Myocyte (in vitro differentiated cells): ENCODE measurements at regions not wholly inside any gene's neighbourhood (a gene's known extent, or its start where the extent isn't known, plus 50 kb on each side); places are given as distances from the start of the nearest gene placed in this dataset.
"Not testable (repeated sequence)": the region's sequence is repeated elsewhere in the genome, so short reads cannot be mapped to it uniquely, and the experiment has no call there.

Experiments
- DNase-seq: peaks from one replicate; pipeline ENCODE4 v3.0.0-alpha.2; 2012; ENCODE audit warnings: low read depth

DNA sequence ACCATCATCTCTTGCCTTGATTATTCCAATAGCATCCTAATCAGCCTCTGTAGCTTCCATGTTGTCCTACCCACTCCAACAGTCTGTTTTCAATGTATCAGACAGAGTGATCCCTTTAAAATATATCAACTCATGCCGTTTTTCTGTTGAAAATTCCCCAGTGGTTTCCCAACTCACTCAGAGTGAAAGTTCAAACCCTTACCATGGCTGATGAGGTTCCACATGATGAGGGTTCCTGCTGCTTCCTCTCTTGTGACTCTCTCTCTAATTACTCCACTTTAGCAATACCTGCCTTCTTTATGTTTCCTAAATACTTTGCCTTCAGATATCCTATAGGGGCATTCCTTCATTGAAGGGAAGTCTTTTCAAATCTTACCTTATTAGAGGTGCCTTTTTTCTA is 334.7 kb downstream of the PPP1R2C start:
- no peak for DNase-seq

DNA sequence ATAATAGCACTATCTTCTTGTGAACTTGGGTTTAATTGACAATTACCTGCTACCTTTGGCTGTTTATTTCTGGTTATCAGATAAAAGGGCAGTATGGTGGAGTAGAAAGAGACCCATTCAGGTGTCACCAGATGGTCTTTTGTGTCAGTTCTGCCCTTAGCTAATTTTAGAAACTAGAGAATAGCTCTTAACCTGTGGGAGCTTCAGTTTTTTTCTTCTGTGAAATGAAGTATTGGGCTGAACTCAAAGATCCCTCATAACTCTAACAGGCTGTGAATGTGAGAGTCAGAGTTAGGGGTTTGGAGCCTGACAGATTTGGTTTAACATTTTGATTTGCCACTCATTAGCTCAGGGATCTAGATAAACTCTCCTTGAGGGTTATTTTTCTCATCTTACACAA is 335.2 kb downstream of the PPP1R2C start:
- DNase-seq = no peak

DNA sequence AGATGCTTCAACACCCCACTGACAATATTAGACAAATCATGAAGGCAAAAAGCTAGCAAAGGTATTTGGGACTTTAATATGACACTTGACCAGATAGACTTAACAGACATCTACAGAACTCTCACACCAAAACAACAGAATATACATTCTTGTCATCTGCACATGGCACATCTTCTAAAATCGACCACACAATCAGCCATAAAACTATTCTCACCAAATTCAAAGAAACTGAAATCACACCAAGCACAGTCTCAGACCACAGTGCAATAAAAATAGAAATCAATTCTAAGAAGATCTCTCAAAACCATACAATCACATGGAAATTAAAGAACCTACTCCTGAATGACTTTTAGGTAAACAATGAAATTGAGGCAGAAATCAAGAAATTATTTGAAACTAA is 340.8 kb downstream of the PPP1R2C start:
- DNase-seq = no peak

DNA sequence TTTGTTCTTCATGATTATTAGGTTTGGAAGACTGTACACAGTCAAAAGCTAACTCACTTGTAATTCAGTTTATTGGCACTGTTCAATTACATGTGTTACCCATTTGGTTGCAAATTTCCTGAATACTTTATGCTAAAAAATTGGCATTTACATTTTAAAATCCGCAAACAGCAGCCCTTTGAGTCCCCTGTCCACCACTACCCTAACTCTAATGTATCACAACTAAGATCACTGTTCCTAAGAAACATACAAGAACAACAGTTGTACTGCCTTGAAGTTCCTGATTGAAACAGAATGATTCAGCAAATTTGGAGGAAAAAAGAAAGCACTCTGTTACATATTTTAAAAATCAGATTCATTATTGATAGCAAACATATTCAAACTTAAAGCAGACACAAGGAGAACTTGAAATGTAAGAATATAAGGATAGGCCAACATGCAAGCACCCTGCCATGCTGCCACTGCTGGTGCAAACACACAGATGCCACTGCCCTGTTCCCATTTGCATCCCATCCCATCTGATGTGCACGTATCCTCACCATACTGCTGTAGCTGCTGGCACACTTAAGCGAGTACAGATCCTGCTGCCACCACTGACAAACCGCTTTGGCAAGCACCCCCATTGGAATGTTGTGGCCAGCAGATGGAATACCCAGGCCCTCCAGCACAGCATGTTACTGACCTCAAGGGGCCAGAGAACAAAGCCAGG is 343.4 kb downstream of the PPP1R2C start:
- no peak for DNase-seq

- no peak for DNase-seq
Measured at GRCh38 chrX:42432552-42432951, 345.4 kb downstream of the PPP1R2C start.

DNA sequence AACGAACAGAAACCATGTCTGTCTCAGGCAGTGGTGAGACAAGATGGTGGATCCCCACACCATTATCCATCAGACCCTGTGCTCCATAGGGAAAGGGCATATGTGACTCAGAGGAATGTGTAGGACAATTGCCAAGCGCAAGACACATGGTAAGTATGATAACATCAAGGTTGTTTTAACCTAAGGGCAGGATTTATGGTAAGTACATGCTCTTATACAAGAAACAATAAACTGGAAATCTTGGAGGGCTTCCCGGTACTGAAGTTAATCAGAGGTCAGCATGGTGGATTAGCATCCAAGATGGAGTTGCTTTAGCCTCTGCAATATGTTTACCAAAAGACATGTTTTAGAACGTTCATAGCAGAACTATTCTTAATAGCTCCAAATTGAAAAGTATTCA is 355.0 kb downstream of the PPP1R2C start:
- DNase-seq = no peak

GRCh38 chrX:42420426-42420825 is 357.5 kb downstream of the PPP1R2C start:
- no peak for DNase-seq

- no peak for DNase-seq
Measured at GRCh38 chrX:42415636-42416035, 362.3 kb downstream of the PPP1R2C start.

- DNase-seq = no peak
Measured at GRCh38 chrX:42414057-42414456, 363.9 kb downstream of the PPP1R2C start.

DNA sequence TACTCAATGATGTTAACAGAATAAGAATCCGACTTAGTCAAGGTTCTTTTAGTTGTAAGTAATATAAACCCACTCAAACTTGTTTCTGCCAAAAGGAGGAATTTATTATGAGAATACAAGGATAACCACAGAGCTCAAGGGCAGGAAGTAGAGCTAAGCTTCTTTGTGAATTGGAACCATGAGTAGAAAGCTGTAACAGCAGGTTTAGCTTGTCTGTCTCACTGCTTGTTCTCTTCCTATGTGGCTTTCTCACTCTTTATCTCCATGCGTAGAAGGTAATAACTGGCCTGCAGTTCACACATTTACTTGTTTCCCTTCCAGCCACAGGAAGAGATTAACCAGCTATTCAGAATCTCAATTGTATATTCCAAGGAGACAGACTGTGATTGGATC is 378.3 kb downstream of the PPP1R2C start:
- DNase-seq = no peak

DNA sequence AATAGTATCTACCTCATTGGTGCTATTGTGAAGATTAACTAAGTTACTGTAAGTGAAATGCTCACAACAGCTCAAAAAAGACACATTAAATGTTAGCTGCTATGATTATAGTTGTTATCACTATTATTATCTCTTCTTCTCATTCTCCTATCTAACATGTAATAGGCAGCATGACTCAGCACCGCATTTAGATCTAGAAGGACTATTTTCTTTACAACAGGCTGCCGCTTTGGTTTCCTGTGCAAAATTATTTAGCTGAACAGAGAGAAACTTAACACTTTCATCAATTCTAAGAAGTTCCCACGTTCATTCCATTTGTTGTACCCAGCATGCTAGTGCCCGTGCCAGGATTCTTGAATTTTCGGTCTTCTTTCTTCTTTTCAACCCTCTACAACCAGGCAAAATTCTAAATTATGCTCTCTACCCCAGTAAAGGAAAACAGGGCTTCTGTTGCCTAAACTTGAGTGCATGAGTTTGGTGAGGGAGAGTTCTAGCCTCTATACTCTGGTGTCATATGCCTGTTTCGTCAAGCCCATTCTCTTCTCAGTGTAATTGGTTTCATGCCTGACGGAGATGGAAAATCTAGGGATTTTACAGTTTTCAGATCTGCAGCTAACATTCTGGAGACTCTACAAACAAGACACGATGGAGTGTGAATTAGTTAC is 378.9 kb downstream of the PPP1R2C start:
- no peak for DNase-seq

DNA sequence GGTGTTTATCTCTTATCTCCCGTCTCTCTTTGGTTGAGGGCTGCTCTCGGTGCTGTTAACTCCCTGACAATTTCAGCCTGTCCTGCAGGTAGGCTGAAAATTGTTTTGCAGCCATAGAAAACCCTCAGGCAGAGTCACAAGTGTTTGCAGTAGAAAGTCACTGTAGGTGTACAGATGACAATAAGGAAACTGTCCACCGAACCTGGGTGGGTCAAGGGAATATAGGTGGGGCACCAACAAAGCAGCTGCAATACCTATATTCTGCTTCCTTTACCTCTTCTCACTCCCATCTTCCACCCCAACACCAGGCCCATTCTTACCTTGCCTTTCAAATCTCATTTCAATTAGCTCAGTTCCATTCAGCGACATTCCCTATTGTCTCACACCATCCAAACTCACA is 381.8 kb downstream of the PPP1R2C start:
- DNase-seq = no peak

DNA sequence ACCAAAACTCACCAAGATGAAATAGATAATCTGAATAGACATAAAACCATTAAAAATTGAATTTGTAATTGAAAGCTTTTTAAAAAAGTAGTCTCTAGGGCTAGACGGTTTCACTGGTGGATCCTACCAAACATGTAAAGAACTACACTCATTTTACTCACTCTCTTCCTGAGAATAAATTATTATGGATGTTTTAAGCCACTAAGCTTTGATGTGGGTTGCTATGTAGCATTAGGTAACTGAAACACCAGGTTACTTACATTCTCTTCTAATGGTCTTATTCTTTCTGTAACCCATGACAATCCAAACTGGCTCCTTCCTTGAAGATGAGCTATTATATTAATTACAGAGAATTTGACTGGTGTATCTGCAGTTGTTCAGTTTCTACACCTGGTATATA is 385.1 kb downstream of the PPP1R2C start:
- no peak for DNase-seq

GRCh38 chrX:42386681-42387080 is 391.3 kb downstream of the PPP1R2C start:
- DNase-seq = no peak

DNA sequence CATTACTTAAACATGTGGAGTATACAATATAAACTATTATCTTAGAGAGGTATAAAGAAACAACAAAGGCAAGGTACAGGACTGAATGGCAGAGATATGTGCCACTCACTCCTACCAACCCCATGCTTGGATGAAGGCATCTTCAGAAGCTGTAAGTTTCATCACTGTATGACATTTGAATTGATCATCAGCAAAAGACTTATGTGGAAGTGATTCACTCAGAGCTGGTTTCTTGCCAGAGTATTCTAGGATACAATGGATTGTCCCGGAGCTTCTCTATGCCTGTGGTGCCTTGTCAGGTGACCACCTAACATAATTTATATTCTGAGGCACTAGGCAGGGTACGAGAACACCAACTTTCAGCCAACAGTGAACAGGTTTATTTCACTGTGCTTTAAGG is 392.2 kb downstream of the PPP1R2C start:
- DNase-seq = no peak

DNA sequence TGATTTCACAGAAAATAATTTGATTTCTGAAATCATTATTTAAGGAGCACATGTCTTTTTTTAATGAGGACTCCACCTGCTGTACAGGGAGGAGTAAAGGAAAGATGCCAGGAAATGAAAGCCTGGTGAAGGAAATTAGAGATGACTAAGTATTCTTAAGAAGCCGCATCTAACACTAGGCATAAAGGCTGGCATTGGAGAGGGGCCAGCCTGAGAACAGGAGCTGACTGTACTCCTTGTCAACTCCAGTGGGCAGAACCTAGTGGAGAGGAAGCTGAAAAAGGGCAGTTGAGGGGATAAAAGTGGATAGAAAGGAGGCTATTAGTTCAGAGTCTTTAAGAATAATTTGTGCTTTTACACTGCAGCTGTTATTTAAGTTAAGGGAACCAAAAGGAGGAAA is 393.0 kb downstream of the PPP1R2C start:
- DNase-seq = no peak

GRCh38 chrX:42378857-42379256 is 399.1 kb downstream of the PPP1R2C start:
- DNase-seq = no peak

DNA sequence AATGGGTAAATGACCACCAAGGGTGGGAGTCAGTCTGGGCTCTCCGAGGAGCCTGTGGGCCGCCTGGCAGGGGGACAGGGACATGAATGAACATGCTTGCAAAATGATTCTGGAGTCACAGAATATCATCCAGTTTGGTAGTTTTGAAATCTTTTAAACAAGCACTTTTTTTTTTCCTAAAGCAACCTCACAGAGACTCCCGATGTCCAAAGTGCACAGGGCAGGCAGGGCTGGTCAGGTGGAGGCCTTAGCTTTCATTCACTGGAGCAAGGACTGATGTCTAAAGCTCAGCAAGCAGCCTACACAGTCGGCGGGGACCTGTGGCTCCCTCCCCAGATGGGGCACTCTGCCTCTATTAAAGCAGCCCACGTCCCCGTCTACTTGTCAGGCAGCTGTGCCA is 402.9 kb downstream of the PPP1R2C start:
- DNase-seq = no peak

DNA sequence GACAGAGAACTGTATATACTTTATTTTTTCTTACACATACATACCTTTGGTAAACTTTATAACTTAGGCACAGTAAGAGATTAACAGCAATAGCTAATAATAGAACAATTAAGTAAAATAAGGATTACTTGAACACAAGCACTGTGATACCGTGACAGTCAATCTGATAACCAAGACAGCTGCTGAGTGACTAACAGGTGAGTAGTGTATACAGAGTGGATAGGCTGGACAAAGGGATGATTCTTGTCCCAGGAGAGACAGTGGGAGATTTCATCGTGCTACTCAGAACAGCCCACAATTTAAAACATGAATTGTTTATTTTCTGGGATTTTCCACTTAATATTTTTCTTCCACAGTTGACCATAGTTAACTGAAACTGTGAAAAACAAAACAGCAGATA is 411.8 kb downstream of the PPP1R2C start:
- DNase-seq = peak; percentile 35

DNA sequence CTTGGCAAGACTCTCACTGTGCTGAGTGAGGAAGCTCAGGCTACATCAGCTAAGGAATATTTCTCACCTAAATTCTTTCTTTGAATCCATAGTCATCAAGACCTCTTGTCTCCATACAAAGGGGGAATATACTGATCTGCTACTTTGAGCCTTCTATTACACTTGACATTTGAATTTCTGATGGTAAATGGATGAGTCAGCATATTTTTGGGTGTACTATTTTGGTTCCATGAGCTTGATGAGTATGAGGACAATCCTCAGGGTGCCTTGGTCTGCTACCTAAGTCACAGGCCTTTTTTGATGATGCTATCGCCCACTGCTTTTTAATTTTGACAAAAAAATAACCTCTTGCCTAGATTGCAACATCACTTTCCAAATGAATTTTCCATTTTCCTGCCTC is 415.7 kb downstream of the PPP1R2C start:
- no peak for DNase-seq

DNA sequence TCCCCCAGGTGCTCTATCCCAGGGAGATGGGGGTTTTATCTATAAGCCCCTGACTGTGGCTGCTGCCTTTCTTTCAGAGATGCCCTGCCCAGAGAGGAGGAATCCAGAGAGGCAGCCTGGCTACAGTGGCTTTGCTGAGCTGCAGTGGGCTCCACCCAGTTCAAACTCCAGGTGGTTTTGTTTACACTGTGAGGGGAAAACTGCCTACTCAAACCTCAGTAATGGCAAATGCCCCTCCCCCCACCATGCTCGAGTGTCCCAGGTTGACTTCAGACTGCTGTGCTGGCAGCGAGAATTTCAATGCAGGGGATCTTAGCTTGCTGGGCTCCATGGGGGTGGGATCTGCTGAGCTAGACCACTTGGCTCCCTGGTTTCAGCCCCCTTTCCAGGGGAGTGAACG is 419.6 kb upstream of the CASK start:
- not testable (repeated sequence) for DNase-seq
